Adrenal gland (tissue), 5 donors: ENCODE measurements at regions not wholly inside any gene's neighbourhood (a gene's known extent, or its start where the extent isn't known, plus 50 kb on each side); places are given as distances from the start of the nearest gene placed in this dataset.

ENCODE experiments used
- CTCF ChIP-seq, 6 experiments: fragments of 450-650 bp in 4 of 6; fragments of 200-600 bp in 2 of 6; sonication (generic) in 1 of 6; IDR thresholded peaks; 1 replicate in 5 of 6; 2 replicates in 1 of 6; pipeline versions ENCODE4 v1.5.1 to v1.8.0; 2016 to 2021; ENCODE audit warnings: antibody characterized with exemption in 6 of 6, mild to moderate bottlenecking in 2 of 6, moderate library complexity in 1 of 6
- POLR2A ChIP-seq, 2 donors: fragments of 450-650 bp; IDR thresholded peaks; one replicate each; pipeline ENCODE4 v1.6.1; 2017; ENCODE audit warnings: antibody characterized with exemption in 2 of 2, mild to moderate bottlenecking in 2 of 2, moderate library complexity in 1 of 2
- donor health status: DM: no; HTN: no; CAD: no.

DNA sequence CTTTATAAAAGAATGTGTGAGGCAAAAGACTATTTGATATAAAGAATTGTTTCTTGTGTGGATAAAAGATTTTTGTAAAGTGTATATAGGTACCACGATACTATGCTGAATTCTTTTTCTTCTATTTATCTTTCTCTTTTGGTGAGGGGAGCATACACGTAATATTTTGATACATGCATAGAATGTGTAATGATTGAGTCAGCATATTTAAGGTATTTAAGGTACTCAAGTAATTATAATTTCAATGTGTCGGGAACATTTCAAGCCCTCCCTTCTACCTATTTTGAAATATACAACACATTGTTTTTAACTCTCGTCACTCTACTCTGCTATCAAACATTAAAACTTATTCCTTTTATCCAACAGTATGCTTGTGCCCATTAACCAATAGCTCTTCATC is 1221.6 kb upstream of the PHF14 start:
- TF ChIP-seq CTCF (IDR thresholded peaks at IDR 0.05) = no peak
- no peak for TF ChIP-seq POLR2A (IDR thresholded peaks at IDR 0.05)
